H1 (cell line): ENCODE measurements at regions not wholly inside any gene's neighbourhood (a gene's known extent, or its start where the extent isn't known, plus 50 kb on each side); places are given as distances from the start of the nearest gene placed in this dataset.

Source experiments
- CTCF ChIP-seq, 3 experiments: IDR thresholded peaks; 1 replicate in 2 of 3; 2 replicates in 1 of 3; pipeline versions ENCODE4 v1.5.1 to v1.6.1; 2011; ENCODE audit warnings: low read length in 3 of 3, mild to moderate bottlenecking in 3 of 3, inconsistent platforms in 2 of 3, low read depth in 1 of 3, moderate library complexity in 1 of 3; ENCODE audit not compliant: insufficient read depth in 1 of 3; ENCODE audit errors: control extremely low read depth in 1 of 3
- E2F6 ChIP-seq: IDR thresholded peaks from 2 replicates; pipeline ENCODE4 v1.6.1; 2012; ENCODE audit warnings: inconsistent platforms
- EGR1 ChIP-seq: IDR thresholded peaks from 2 replicates; pipeline ENCODE4 v1.6.1; 2011; ENCODE audit warnings: low read depth, low read length, borderline replicate concordance
- NRF1 ChIP-seq: IDR thresholded peaks from 2 replicates; pipeline ENCODE4 v1.6.1; 2011; ENCODE audit warnings: mild to moderate bottlenecking, low read depth, low read length, improper control_type of control experiment
- PHF8 ChIP-seq: fragments of 200-600 bp; sonication (generic); conservative IDR thresholded peaks from 2 replicates; pipeline ENCODE4 v1.7.1; 2012; ENCODE audit warnings: low read depth, mild to moderate bottlenecking, inconsistent platforms, low read length, moderate library complexity
- POLR2A ChIP-seq, 2 experiments: IDR thresholded peaks; 1 replicate in 1 of 2; 2 replicates in 1 of 2; pipeline ENCODE4 v1.6.1; 2011; ENCODE audit warnings: low read depth in 2 of 2, low read length in 2 of 2, mild to moderate bottlenecking in 2 of 2; ENCODE audit errors: control extremely low read depth in 1 of 2
- RAD21 ChIP-seq, 2 experiments: IDR thresholded peaks in 1 of 2; conservative IDR thresholded peaks in 1 of 2; 2 replicates each; pipeline ENCODE4 v1.6.1; 2011; ENCODE audit warnings: low read depth in 2 of 2, low read length in 2 of 2, improper control_type of control experiment in 1 of 2, inconsistent platforms in 1 of 2, mild to moderate bottlenecking in 1 of 2, moderate library complexity in 1 of 2
- RFX5 ChIP-seq: IDR thresholded peaks from 2 replicates; pipeline ENCODE4 v1.6.1; 2011; ENCODE audit warnings: low read depth, low read length, improper control_type of control experiment, borderline replicate concordance
- TAF1 ChIP-seq: IDR thresholded peaks from 2 replicates; pipeline ENCODE4 v1.6.1; 2011; ENCODE audit warnings: mild to moderate bottlenecking, low read depth, low read length
- TCF12 ChIP-seq: IDR thresholded peaks from 2 replicates; pipeline ENCODE4 v1.6.1; 2011; ENCODE audit warnings: low read depth, mild to moderate bottlenecking, low read length
- ZNF274 ChIP-seq: IDR thresholded peaks from 2 replicates; pipeline ENCODE4 v1.7.0; 2012; ENCODE audit warnings: low read length, borderline replicate concordance; ENCODE audit errors: extremely low read depth
- TF ChIP-seq, protein P1 (sequence below): fragments of 300-600 bp; sonication (generic); IDR thresholded peaks from 2 replicates; pipeline ENCODE4 v1.7.1; 2012; ENCODE audit warnings: low read length, moderate library complexity, mild to moderate bottlenecking, inconsistent platforms; ENCODE audit not compliant: insufficient replicate concordance

GRCh38 chr2:136055929-136056688, 61.8 kb downstream of the CXCR4 start:
- TF ChIP-seq CTCF (IDR thresholded peaks at IDR 0.05; ENCODE audit: control extremely low read depth in 1 of 3, insufficient read depth in 1 of 3, low read depth in 1 of 3, low read length in 3 of 3) (no peak), EGR1 (no peak), NRF1 (no peak), TCF12 (no peak), POLR2A (IDR thresholded peaks at IDR 0.05; ENCODE audit: control extremely low read depth in 1 of 2, low read depth in 2 of 2, low read length in 2 of 2) (no peak), RFX5 (no peak), TAF1 (no peak), E2F6 (no peak), PHF8 (no peak), ZNF274 (no peak), RAD21 (IDR thresholded peaks at IDR 0.05 in 1 of 2, conservative IDR thresholded peaks at IDR 0.05 in 1 of 2; ENCODE audit: low read depth in 2 of 2, low read length in 2 of 2) (no peak)
- TF ChIP-seq, protein P1, sequence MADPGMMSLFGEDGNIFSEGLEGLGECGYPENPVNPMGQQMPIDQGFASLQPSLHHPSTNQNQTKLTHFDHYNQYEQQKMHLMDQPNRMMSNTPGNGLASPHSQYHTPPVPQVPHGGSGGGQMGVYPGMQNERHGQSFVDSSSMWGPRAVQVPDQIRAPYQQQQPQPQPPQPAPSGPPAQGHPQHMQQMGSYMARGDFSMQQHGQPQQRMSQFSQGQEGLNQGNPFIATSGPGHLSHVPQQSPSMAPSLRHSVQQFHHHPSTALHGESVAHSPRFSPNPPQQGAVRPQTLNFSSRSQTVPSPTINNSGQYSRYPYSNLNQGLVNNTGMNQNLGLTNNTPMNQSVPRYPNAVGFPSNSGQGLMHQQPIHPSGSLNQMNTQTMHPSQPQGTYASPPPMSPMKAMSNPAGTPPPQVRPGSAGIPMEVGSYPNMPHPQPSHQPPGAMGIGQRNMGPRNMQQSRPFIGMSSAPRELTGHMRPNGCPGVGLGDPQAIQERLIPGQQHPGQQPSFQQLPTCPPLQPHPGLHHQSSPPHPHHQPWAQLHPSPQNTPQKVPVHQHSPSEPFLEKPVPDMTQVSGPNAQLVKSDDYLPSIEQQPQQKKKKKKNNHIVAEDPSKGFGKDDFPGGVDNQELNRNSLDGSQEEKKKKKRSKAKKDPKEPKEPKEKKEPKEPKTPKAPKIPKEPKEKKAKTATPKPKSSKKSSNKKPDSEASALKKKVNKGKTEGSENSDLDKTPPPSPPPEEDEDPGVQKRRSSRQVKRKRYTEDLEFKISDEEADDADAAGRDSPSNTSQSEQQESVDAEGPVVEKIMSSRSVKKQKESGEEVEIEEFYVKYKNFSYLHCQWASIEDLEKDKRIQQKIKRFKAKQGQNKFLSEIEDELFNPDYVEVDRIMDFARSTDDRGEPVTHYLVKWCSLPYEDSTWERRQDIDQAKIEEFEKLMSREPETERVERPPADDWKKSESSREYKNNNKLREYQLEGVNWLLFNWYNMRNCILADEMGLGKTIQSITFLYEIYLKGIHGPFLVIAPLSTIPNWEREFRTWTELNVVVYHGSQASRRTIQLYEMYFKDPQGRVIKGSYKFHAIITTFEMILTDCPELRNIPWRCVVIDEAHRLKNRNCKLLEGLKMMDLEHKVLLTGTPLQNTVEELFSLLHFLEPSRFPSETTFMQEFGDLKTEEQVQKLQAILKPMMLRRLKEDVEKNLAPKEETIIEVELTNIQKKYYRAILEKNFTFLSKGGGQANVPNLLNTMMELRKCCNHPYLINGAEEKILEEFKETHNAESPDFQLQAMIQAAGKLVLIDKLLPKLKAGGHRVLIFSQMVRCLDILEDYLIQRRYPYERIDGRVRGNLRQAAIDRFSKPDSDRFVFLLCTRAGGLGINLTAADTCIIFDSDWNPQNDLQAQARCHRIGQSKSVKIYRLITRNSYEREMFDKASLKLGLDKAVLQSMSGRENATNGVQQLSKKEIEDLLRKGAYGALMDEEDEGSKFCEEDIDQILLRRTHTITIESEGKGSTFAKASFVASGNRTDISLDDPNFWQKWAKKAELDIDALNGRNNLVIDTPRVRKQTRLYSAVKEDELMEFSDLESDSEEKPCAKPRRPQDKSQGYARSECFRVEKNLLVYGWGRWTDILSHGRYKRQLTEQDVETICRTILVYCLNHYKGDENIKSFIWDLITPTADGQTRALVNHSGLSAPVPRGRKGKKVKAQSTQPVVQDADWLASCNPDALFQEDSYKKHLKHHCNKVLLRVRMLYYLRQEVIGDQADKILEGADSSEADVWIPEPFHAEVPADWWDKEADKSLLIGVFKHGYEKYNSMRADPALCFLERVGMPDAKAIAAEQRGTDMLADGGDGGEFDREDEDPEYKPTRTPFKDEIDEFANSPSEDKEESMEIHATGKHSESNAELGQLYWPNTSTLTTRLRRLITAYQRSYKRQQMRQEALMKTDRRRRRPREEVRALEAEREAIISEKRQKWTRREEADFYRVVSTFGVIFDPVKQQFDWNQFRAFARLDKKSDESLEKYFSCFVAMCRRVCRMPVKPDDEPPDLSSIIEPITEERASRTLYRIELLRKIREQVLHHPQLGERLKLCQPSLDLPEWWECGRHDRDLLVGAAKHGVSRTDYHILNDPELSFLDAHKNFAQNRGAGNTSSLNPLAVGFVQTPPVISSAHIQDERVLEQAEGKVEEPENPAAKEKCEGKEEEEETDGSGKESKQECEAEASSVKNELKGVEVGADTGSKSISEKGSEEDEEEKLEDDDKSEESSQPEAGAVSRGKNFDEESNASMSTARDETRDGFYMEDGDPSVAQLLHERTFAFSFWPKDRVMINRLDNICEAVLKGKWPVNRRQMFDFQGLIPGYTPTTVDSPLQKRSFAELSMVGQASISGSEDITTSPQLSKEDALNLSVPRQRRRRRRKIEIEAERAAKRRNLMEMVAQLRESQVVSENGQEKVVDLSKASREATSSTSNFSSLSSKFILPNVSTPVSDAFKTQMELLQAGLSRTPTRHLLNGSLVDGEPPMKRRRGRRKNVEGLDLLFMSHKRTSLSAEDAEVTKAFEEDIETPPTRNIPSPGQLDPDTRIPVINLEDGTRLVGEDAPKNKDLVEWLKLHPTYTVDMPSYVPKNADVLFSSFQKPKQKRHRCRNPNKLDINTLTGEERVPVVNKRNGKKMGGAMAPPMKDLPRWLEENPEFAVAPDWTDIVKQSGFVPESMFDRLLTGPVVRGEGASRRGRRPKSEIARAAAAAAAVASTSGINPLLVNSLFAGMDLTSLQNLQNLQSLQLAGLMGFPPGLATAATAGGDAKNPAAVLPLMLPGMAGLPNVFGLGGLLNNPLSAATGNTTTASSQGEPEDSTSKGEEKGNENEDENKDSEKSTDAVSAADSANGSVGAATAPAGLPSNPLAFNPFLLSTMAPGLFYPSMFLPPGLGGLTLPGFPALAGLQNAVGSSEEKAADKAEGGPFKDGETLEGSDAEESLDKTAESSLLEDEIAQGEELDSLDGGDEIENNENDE: no peak
